ENCODE measurements at regions not wholly inside any gene's neighbourhood (a gene's known extent, or its start where the extent isn't known, plus 50 kb on each side); places are given as distances from the start of the nearest gene placed in this dataset.

DNA sequence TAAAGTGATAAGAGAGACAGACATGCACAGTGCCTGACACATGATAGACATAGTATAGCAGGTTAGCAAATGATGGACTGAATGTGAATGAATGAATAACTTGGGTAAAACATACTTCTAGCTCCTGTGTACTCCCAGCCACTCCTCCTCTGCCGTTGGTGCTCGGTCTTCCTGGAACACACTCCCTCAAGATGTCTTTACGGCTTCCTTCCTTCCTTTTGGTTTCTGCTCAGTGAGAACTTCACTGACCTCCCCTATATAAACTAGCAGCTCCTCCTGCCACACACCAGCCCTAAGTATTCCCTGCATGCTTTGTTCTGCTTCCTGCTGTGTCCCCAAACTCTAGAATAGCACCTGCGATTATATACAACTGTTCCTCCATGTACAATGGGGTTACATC, 50.2 kb downstream of the RAD54L2 start:
- BruUV-seq (replicated peaks): no TSS peak
- H3K79me2 ChIP-seq (ENCODE audit: insufficient read depth, low read length): peaks cover 2% of the 10 kb centered on the region
- TF ChIP-seq ZNF558 (CRISPR knock-in tag; IDR thresholded peaks at IDR 0.05; ENCODE audit: borderline replicate concordance): no peak
- no peak for TF ChIP-seq ZNF10 (CRISPR knock-in tag; IDR thresholded peaks at IDR 0.05; ENCODE audit: borderline replicate concordance, low read depth)
- no peak for TF ChIP-seq LCORL (IDR thresholded peaks at IDR 0.05)
- no peak for TF ChIP-seq LCORL (CRISPR knock-in tag; IDR thresholded peaks at IDR 0.05)
- intact Hi-C loops (cut with micrococcal nuclease; ENCODE audit: unreplicated experiment): no loop called here
- POLR2A ChIA-PET: no interaction called here
- ATAC-seq (no peak), DNase-seq (ENCODE audit: low spot score) (no peak), FAIRE-seq (no peak)
- no peaks in the 10 kb centered on the region for H3K4me1 ChIP-seq (ENCODE audit: insufficient read depth, low read length)
- peaks cover 5 to 19% of the 10 kb centered on the region in 2 experiments; a peak in 4 of 5 replicates for H3K36me3 ChIP-seq (replicated peaks in 1 of 2; ENCODE audit: control insufficient read depth in 1 of 2, insufficient read depth in 2 of 2, low read length in 2 of 2)
- 96% methylated on average over 4 of the region's 4 CpGs for WGBS (ENCODE audit: low lambda C conversion rate)
- CTCF ChIA-PET (ENCODE audit: low intra/inter-chr PET ratio, low total read pairs): no interaction called here
- no peak overlapping the region for H3K4me2 ChIP-seq (ENCODE audit: low read depth, low read length)
- H2AFZ ChIP-seq (ENCODE audit: low read length): no peak overlapping the region
- no peak overlapping the region for H3K4me3 ChIP-seq (replicated peaks in 1 of 3; ENCODE audit: insufficient read depth in 1 of 3, low read depth in 2 of 3, low read length in 3 of 3)
- no peaks in the 10 kb centered on the region for H4K20me1 ChIP-seq (ENCODE audit: insufficient read depth, low read length)
- H3K9me3 ChIP-seq (ENCODE audit: low read length): no peaks in the 10 kb centered on the region
- H3K27ac ChIP-seq (ENCODE audit: extremely low read length, insufficient read depth, low read length): no peak overlapping the region
- H3K27me3 ChIP-seq (ENCODE audit: control insufficient read depth in 1 of 2, insufficient read depth in 2 of 2, low read length in 2 of 2): no peaks in the 10 kb centered on the region
- H3K9ac ChIP-seq (ENCODE audit: insufficient read depth, low read depth, low read length): no peak overlapping the region
- in situ Hi-C loops (cut with HindIII; ENCODE audit: extremely low pct_ligation_motif_present, low pct_unique_long_range_greater_than_20kb): no loop called here

DNA sequence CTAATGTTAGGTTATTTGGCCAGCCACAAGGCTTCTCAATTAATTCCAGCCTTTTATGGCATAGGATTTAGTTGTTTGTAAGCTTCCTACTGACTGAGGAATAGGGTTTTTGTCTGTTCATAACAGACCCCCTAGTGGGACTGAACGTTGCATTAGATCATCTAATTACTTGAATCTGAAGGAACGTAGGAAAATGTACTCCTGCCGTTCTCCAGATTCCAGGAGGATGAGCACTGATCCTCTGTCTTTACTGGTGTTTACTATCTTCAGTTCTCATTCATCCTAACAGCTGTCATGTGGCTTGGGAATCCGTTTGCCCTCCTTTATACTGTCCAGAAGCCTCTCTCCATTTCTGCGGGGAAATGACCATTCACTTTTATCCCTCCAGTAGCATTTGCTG, 52.7 kb downstream of the RAD54L2 start:
- POLR2A ChIA-PET: no interaction called here
- H3K27me3 ChIP-seq (ENCODE audit: control insufficient read depth in 1 of 2, insufficient read depth in 2 of 2, low read length in 2 of 2): no peaks in the 10 kb centered on the region
- WGBS (ENCODE audit: low lambda C conversion rate): 97% methylated on average over 5 of the region's 5 CpGs
- no peak overlapping the region for H3K9ac ChIP-seq (ENCODE audit: insufficient read depth, low read depth, low read length)
- H3K79me2 ChIP-seq (ENCODE audit: insufficient read depth, low read length): no peaks in the 10 kb centered on the region
- in situ Hi-C loops (cut with HindIII; ENCODE audit: extremely low pct_ligation_motif_present, low pct_unique_long_range_greater_than_20kb): no loop called here
- FAIRE-seq: no peak
- TF ChIP-seq PHB2 (IDR thresholded peaks at IDR 0.05; ENCODE audit: partially characterized antibody): no peak
- no peak for TF ChIP-seq ZSCAN20 (CRISPR knock-in tag; IDR thresholded peaks at IDR 0.05; ENCODE audit: borderline replicate concordance)
- TF ChIP-seq KLF6 (CRISPR knock-in tag; IDR thresholded peaks at IDR 0.05): no peak
- TF ChIP-seq, protein P1, sequence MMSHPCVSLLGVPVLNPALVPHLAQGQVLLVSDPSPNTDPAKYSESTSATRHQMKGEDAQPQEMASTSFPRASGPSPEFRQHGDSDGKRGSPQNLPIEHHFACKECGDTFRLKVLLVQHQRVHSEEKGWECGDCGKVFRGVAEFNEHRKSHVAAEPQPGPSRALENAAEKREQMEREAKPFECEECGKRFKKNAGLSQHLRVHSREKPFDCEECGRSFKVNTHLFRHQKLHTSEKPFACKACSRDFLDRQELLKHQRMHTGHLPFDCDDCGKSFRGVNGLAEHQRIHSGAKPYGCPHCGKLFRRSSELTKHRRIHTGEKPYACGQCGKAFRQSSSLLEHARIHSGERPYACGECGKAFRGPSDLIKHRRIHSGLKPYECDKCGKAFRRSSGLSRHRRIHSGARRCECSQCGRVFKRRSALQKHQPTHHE (CRISPR knock-in tag; IDR thresholded peaks at IDR 0.05; ENCODE audit: borderline replicate concordance): no peak
- no peak for TF ChIP-seq ZNF335 (CRISPR knock-in tag; IDR thresholded peaks at IDR 0.05)
- no peak for TF ChIP-seq GZF1 (CRISPR knock-in tag; IDR thresholded peaks at IDR 0.05)
- TF ChIP-seq GFI1 (CRISPR knock-in tag; IDR thresholded peaks at IDR 0.05; ENCODE audit: borderline replicate concordance): no peak
- no peak for TF ChIP-seq ZNF629 (CRISPR knock-in tag; conservative IDR thresholded peaks at IDR 0.05)
- no peak for TF ChIP-seq ZNF652 (CRISPR knock-in tag; IDR thresholded peaks at IDR 0.05; ENCODE audit: borderline replicate concordance, low read depth)
- TF ChIP-seq GATAD1 (CRISPR knock-in tag; IDR thresholded peaks at IDR 0.05): no peak
- TF ChIP-seq, protein P2, sequence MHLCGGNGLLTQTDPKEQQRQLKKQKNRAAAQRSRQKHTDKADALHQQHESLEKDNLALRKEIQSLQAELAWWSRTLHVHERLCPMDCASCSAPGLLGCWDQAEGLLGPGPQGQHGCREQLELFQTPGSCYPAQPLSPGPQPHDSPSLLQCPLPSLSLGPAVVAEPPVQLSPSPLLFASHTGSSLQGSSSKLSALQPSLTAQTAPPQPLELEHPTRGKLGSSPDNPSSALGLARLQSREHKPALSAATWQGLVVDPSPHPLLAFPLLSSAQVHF (CRISPR knock-in tag; IDR thresholded peaks at IDR 0.05): no peak
- no peak for TF ChIP-seq XBP1 (CRISPR knock-in tag; IDR thresholded peaks at IDR 0.05)
- no peak for TF ChIP-seq MED1 (CRISPR knock-in tag; IDR thresholded peaks at IDR 0.05)
- TF ChIP-seq MBD4 (IDR thresholded peaks at IDR 0.05; ENCODE audit: borderline replicate concordance, low read length): no peak
- no peak for TF ChIP-seq HIVEP1 (CRISPR knock-in tag; IDR thresholded peaks at IDR 0.05)
- H4K20me1 ChIP-seq (ENCODE audit: insufficient read depth, low read length): no peaks in the 10 kb centered on the region
- CTCF ChIA-PET (ENCODE audit: low intra/inter-chr PET ratio, low total read pairs): no interaction called here
- H3K9me3 ChIP-seq (ENCODE audit: low read length): no peaks in the 10 kb centered on the region
- H3K36me3 ChIP-seq (replicated peaks in 1 of 2; ENCODE audit: control insufficient read depth in 1 of 2, insufficient read depth in 2 of 2, low read length in 2 of 2): peaks cover 5 to 24% of the 10 kb centered on the region in 2 experiments
- no peak for DNase-seq (ENCODE audit: low spot score)
- intact Hi-C loops (cut with micrococcal nuclease; ENCODE audit: unreplicated experiment): no loop called here
- H2AFZ ChIP-seq (ENCODE audit: low read length): no peak overlapping the region
- no peak for ATAC-seq
- no peak overlapping the region for H3K4me3 ChIP-seq (replicated peaks in 1 of 3; ENCODE audit: insufficient read depth in 1 of 3, low read depth in 2 of 3, low read length in 3 of 3)
- no peaks in the 10 kb centered on the region for H3K4me1 ChIP-seq (ENCODE audit: insufficient read depth, low read length)
- H3K27ac ChIP-seq (ENCODE audit: extremely low read length, insufficient read depth, low read length): no peak overlapping the region
- BruUV-seq (replicated peaks): no TSS peak
- H3K4me2 ChIP-seq (ENCODE audit: low read depth, low read length): no peak overlapping the region

Data from HepG2 (cell line).